NCI-H1092 treated with DMSO at 0.1 percent for 48 hours (cell line): ENCODE measurements at regions not wholly inside any gene's neighbourhood (a gene's known extent, or its start where the extent isn't known, plus 50 kb on each side); places are given as distances from the start of the nearest gene placed in this dataset.

Source experiments
- DNase-seq: peaks from one replicate; lab custom pipeline; 2025; lab: John Stamatoyannopoulos, UW

- DNase-seq = no peak
Observed at GRCh38 chr2:144886862-144887261, 366.9 kb upstream of the ZEB2 start.

GRCh38 chr2:144877893-144878292, 358.0 kb upstream of the ZEB2 start:
- DNase-seq = no peak

DNA sequence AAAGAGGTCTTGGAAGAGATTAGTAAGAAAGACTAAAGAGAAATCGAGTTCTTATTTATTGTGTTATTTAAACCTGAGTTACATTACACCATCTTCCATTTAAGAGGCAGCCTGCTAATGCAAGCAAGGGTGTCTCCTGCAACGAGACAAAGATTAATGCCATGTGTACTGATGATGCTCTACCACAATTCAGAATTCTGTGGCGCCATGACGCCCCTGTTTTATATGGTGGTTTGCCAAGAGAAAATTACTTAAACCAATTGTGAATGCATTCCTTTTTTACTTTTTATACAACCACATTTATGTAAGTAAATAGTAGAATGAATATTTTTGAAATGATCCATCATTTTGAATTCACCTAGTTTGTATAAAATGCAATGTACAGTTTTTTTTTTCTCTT, 356.1 kb upstream of the ZEB2 start:
- DNase-seq = no peak

DNA sequence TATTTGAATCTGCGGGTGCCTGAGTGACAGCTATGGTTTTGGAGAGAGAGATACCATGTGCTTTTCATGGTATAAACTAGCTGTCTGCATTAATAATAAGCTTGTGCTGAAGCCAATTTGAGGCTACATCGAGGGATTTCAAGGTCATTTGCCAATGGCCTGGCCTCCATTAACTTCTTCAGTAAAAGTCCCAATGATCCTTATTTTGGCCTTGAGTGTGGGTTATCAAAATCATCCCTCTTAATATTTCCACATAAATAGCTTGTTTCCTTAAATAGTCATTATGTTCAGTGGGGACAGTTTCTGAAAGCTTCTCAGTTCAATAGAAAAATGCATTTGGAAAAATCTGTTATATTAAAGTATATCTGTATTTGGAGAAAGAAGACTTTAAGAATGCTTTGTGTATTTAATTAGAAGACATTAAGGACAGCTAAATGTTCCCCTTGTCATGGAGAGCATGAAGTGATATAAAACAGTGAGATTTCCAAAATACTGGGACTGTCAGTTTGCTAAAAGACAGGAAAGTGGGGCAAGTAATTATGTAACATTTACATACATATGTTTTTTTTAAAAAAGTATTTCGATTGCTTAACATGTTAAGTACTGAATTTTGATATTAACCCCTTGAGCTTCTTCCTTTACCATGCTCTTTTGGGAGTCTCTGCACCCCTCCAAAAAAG, 355.5 kb upstream of the ZEB2 start:
- no peak for DNase-seq

- no peak for DNase-seq
Observed at GRCh38 chr2:144865670-144866069, 345.8 kb upstream of the ZEB2 start.

DNA sequence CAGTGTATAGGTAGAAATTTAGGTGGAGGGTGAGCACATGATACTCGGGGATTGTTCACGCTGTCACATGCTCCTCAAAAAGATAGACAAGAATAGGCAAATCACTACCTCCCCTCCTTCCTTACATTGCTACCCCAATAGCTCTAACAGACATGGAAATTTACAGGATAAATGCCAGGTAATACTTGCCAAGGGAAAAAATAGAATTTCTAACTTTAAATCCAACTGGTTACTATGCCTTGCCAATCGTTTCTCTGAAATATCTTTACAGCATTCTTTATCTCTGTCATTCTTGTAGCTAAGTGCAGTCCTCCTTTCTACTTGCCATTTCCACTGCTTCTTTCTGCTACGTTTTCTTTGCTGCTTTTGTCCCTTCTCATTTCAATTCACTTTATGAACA, 339.8 kb upstream of the ZEB2 start:
- no peak for DNase-seq

DNA sequence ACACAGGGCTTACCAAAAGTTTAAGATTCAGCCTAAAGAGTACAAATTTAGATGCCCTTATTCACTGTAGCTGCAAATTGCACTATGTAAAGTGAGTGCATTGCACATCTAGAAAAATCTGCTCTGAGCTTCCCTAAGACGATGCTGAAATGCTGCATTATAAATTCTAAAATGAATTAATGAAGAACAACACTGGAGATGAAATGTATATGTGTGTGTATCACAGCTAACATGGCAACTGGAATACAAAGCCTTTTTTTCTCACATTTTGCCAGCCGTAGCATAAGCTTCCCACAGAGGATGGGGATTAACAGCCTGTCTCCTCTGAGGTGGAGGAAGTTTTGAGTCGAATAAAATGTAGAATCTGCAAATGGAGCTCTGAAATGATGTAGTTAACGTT, 338.3 kb upstream of the ZEB2 start:
- no peak for DNase-seq

DNA sequence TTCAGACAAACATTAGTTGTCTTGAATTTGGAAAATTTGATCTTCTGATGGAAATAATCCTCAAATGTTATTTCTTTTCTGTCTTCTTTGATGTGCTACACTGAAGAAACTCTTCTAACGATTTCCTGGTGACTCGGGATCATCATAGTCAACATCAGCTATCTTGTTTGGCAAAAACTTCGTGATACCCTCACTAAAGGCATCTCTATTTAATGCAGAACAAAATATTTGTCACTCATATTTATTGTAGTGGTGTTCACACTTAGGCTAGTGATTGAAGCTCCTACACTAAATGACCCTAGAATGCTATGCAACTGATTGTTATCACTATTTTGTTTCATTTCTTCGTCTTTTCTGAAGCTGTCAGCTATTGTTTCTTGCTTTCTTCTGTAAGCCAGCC, 334.7 kb upstream of the ZEB2 start:
- no peak for DNase-seq

DNA sequence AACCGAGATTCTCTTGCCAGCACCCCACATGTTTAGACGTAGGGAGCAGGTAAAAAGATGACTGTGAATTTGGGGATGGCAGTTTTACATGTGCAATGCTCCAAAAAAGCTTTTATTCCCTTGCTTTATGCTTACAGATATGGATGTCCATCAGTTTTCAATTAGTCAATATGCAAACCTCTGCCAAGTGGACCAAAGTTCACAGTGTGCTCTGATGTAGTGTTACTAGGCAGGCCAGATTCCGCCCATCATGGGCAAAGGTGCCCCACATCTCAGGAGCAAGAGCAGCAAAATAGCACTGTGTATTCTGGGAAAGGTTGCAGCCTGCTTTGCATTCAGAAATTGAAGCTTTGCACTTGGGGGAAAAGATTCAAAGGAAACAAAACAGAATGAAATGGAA, 329.7 kb upstream of the ZEB2 start:
- no peak for DNase-seq

DNA sequence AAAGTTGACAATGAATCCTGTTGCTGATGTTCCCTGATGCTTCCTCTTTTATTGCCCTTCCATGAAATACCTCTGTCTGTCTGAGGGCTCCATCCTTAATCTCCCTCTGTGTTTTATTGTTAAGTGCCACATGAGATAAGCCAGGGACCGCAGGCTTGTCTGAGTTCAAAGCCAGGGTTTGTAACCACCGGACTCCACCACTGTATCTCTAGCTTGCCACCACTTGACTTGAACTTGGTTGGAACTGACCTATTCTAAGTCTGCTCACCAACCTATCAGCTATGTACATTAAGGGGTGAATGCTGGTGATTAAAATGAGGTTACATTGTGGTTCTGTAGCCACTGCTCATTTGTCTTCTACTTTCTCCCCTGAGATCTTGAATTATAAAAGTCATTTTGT, 328.5 kb upstream of the ZEB2 start:
- no peak for DNase-seq

DNA sequence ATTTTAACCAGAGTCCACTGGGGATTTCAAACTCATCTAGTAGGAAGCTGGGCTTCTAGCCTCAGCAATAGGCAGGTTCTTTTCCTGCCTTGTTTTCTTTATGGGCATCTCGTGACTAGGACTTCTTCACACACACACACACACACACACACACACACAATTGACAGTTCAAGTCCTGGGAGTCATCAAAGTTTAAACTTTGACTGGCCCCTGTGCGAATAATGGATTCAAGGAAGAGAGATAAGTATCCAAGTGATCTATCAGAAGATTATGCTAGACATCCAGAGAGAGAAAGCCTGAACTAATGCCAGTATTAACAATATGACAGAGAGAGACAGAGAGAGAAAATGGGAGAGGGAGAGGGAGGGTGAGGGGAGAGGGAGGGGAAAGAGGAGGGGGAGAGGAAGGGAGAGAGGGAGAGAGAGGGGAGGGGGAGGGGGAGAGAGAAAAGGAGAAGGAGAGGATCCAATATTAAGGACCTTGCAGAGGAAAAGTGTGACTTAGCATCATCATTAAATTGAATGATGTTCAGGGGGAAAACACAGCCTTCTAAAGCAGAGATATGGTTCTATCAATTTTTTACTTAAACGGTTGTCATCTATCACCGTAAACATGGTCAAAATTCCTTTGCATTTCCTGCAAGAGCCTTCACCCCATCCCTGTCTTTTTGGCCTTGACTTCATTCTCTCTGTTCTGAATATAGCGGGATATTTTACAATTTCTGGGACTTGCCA, 327.6 kb upstream of the ZEB2 start:
- DNase-seq = no peak

GRCh38 chr2:144836635-144837350, 316.9 kb upstream of the ZEB2 start:
- no peak for DNase-seq

DNA sequence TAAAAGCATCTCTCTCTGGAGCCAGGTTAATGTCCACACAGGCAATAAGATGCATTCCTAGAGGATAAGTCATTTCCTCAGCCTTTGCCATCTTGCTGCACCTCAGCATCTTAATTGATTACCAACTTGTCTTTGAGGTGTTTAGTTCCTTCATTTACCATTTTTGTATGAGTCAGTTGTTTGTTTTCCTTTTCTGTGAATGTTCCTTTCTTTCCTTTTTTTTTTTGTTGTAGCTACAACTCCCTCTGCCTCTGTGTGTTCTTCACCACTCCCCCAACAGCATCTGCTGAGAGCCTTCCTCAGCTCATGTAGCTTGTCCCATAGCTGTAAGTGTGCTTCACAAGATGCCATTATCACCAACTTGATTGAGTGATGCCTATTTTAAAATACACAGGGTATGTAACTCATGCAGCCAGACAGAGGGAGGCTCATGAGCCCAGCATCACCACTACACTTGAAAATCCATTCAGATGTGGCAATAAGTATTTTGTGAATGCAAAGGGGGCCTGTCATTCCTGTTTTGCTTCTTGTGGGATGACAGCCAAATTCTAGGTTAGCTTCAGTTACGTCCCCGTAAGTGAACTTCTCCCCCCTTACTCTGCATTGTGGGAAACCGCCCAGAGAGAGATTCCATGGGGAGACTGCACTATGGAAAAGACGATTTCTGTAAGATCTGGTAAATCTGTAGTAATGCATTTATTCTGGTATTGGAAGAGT, 315.9 kb upstream of the ZEB2 start:
- DNase-seq = no peak

GRCh38 chr2:144834998-144835633, 315.2 kb upstream of the ZEB2 start:
- DNase-seq = no peak

- no peak for DNase-seq
Observed at GRCh38 chr2:144834363-144834762, 314.4 kb upstream of the ZEB2 start.

- DNase-seq = no peak
Observed at GRCh38 chr2:144833075-144833637, 313.2 kb upstream of the ZEB2 start.

- DNase-seq = no peak
Observed at GRCh38 chr2:144832048-144832447, 312.1 kb upstream of the ZEB2 start.

GRCh38 chr2:144830543-144830942, 310.6 kb upstream of the ZEB2 start:
- no peak for DNase-seq

DNA sequence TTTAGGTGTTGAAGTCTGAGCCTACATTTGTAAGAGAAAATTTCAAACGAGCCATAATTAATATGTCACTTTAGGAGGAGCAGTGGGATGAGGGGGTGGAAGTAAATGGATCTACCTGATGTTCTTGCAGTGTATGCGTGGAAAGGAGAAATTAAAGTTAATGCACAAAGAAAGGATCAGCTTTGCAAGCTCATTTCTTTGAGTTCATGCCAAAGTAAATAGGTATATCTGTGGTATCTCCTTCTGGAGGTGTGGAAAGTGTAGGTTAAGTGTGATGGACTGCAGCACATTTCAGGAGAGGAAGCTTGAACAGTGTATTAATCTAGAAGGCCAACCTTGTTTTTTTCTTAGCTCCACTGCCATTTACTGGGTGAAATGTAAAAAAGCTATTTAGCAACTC, 307.5 kb upstream of the ZEB2 start:
- DNase-seq = no peak

DNA sequence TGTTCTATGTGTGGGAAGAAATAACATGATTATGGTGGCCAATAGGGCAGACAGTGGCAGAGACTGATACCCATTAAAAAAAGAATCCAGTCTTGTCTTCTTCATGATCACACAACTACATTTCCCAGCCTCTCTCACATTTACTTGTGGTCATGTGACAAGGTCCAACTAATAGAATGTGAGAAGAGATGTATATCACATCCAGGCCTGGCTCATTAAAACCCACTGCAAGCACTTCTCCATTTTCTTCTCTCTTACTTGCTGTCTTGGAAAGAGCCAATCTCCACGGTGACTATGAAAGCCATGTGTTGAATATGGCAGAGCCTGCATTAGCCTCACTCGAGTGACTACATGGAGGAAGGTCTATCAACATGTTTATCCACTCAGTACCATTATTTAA, 306.2 kb upstream of the ZEB2 start:
- DNase-seq = no peak

DNA sequence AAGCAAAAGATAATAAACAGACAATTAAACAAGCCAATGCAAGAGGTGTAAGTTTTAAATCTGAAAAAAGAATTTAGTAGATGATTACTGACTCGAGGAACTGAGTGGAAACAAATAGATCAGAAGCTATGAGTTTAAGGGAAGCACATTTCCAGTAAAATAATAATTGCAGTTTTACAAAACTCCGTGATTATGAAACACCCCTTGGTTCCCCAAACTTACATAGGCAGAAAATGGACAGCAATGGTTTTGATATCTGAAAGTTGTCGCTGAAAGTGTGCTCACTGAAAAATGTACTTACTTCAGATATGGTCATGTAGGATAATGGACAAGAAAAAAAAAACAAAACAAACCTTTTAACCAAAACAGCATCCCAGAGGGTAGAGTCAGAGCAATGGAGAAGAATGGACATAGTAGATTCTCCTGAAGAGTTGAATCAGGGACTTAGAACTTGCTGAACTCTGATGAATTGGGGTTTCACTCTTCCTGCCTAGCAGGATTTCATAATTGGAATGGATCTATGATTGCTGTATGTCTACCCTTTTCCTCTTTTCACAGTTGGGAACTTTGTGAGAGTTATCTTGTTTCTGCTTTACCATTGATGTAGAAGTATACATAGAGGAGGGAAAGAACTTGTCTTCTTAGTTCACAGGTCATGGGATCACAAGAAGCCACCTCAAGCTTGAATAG, 305.6 kb upstream of the ZEB2 start:
- no peak for DNase-seq
